Spleen (tissue), 11 donors: ENCODE measurements at regions not wholly inside any gene's neighbourhood (a gene's known extent, or its start where the extent isn't known, plus 50 kb on each side); places are given as distances from the start of the nearest gene placed in this dataset.

Experiments
- DNase-seq: peaks from one replicate; pipeline ENCODE4 v3.0.0-alpha.2; 2020
- H3K27ac ChIP-seq, 8 donors: fragments of 200-600 bp; sonication (generic) in 7 of 8; 1 replicate in 4 of 8; 2 replicates in 4 of 8; pipeline versions ENCODE4 v1.5.0 to v1.8.0; 2016 to 2021; ENCODE audit warnings: inconsistent platforms in 4 of 8, mild to moderate bottlenecking in 4 of 8, moderate library complexity in 1 of 8
- H3K27me3 ChIP-seq, 7 donors: fragments of 200-600 bp; sonication (generic) in 6 of 7; replicated peaks in 1 of 7; 1 replicate in 4 of 7; 2 replicates in 3 of 7; pipeline versions ENCODE4 v1.5.0 to v1.8.0; 2016 to 2021; ENCODE audit warnings: inconsistent platforms in 3 of 7, mild to moderate bottlenecking in 1 of 7
- H3K36me3 ChIP-seq, 6 donors: fragments of 200-600 bp; sonication (generic) in 5 of 6; 1 replicate in 4 of 6; 2 replicates in 2 of 6; pipeline versions ENCODE4 v1.5.0 to v1.8.0; 2016 to 2021; ENCODE audit warnings: inconsistent platforms in 2 of 6
- H3K4me1 ChIP-seq, 6 donors: fragments of 200-600 bp; sonication (generic) in 5 of 6; 1 replicate in 3 of 6; 2 replicates in 3 of 6; pipeline versions ENCODE4 v1.5.0 to v1.8.0; 2016 to 2021; ENCODE audit warnings: inconsistent platforms in 3 of 6
- H3K4me3 ChIP-seq, 8 donors: fragments of 200-600 bp; sonication (generic) in 7 of 8; 1 replicate in 4 of 8; 2 replicates in 4 of 8; pipeline versions ENCODE4 v1.5.0 to v1.8.0; 2016 to 2021; ENCODE audit warnings: inconsistent platforms in 4 of 8, mild to moderate bottlenecking in 4 of 8, moderate library complexity in 2 of 8
- H3K9me3 ChIP-seq, 8 donors: fragments of 200-600 bp; sonication (generic) in 7 of 8; 1 replicate in 4 of 8; 2 replicates in 4 of 8; pipeline versions ENCODE4 v1.5.0 to v1.8.0; 2016 to 2021; ENCODE audit warnings: inconsistent platforms in 4 of 8
- POLR2A ChIP-seq, 3 donors: fragments of 450-650 bp; IDR thresholded peaks; one replicate each; pipeline ENCODE4 v1.5.1; 2017; ENCODE audit warnings: antibody characterized with exemption in 3 of 3, mild to moderate bottlenecking in 1 of 3
- POLR2AphosphoS5 ChIP-seq, 3 donors: sonication (generic); formaldehyde crosslinking; IDR thresholded peaks; one replicate each; pipeline ENCODE4 v1.5.1; 2017; ENCODE audit warnings: antibody characterized with exemption in 3 of 3
- WGBS, 5 donors: extraction: QIAGEN DNeasy Blood & Tissue Kit in 3 of 5; methylation state at CpG; one replicate each; pipeline versions ENCODE4 v1.1.5 to v1.1.7; 2013 to 2018; 5-methylcytosine and 5-hydroxymethylcytosine counted together
- intact Hi-C: fragments of 100-400 bp; cut with DNase I; formaldehyde crosslinking; loops from one replicate; pipeline ENCODE4 v1.15.0; 2023; ENCODE audit warnings: low total_unique reads
- TF ChIP-seq, protein P1 (sequence below), 11 experiments: fragments of 200-600 bp in 7 of 11; fragments of 450-650 bp in 4 of 11; sonication (generic) in 4 of 11; IDR thresholded peaks in 8 of 11; conservative IDR thresholded peaks in 3 of 11; 1 replicate in 7 of 11; 2 replicates in 4 of 11; pipeline versions ENCODE4 v1.4.0 to v1.8.0; 2016 to 2021; ENCODE audit warnings: antibody characterized with exemption in 11 of 11, inconsistent platforms in 4 of 11, mild to moderate bottlenecking in 1 of 11
- donor health status: healthy with polysubstance abuse.
- donor health status: DM: no; HTN: no; CAD: no; lungs with moderate emphysema.
- donor health status: DM: no; HTN: no; CAD: no.
- donor health status: Bipolar disorder and iron deficiency.
- donor health status: healthy.
- donor health status: DM: no; HTN: no; CAD: no.
- donor health status: DM: yes; HTN: yes; CAD: no.

DNA sequence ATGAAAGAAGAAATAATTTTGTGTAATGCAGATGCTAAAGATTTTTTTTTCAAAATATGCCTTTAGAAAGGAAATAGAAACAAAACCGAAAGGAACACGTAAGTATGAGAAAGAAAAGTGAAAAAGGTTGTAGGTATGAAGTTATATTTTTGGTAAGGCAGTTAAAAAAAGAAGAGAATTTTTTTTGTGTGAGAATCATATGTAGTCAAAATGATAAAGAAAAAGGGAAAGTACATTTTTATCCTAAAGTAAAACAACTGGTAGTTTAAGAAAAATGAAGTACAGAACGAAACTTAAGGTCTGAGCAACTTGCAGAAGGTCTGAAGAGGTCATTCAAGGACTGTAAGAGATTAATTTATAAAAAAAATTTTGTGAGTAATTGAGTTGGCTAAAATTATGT, 164.0 kb upstream of the TRAM1L1 start:
- no peak overlapping the region for H3K4me3 ChIP-seq
- TF ChIP-seq POLR2AphosphoS5 (IDR thresholded peaks at IDR 0.05) (no peak), POLR2A (IDR thresholded peaks at IDR 0.05) (no peak)
- TF ChIP-seq, protein P1, sequence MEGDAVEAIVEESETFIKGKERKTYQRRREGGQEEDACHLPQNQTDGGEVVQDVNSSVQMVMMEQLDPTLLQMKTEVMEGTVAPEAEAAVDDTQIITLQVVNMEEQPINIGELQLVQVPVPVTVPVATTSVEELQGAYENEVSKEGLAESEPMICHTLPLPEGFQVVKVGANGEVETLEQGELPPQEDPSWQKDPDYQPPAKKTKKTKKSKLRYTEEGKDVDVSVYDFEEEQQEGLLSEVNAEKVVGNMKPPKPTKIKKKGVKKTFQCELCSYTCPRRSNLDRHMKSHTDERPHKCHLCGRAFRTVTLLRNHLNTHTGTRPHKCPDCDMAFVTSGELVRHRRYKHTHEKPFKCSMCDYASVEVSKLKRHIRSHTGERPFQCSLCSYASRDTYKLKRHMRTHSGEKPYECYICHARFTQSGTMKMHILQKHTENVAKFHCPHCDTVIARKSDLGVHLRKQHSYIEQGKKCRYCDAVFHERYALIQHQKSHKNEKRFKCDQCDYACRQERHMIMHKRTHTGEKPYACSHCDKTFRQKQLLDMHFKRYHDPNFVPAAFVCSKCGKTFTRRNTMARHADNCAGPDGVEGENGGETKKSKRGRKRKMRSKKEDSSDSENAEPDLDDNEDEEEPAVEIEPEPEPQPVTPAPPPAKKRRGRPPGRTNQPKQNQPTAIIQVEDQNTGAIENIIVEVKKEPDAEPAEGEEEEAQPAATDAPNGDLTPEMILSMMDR (IDR thresholded peaks at IDR 0.05 in 8 of 11, conservative IDR thresholded peaks at IDR 0.05 in 3 of 11) = no peak
- DNase-seq = no peak
- H3K27me3 ChIP-seq = no peaks in the 10 kb centered on the region
- intact Hi-C loops = no loop called here
- H3K4me1 ChIP-seq = no peaks in the 10 kb centered on the region
- H3K9me3 ChIP-seq = peaks cover 0 to 25% (median 16%) of the 10 kb centered on the region in 8 donors
- H3K27ac ChIP-seq = no peak overlapping the region
- WGBS, 5 donors = 70 to 78% (median 73%) methylated on average over 3 of the region's 3 CpGs
- H3K36me3 ChIP-seq = no peaks in the 10 kb centered on the region

DNA sequence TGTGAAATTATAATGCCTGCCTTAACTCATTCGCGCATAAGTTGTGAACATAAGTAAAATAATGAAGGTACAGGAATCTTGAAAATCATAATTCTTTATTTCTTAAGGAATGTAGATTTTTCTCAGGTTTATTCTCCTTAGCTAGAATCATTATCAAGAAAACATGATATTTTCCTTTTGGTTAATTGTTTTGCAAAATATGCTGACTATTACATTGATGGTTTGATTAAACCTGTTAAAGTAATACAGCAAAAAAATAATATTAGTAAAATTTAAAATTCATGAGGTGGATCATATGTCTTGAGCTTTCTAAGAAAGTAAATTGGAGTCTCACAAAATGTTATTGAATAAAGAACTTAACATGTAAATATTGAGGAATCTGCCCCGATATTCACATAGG, 178.7 kb upstream of the TRAM1L1 start:
- no peak overlapping the region for H3K27ac ChIP-seq
- no peak for DNase-seq
- TF ChIP-seq, protein P1 (IDR thresholded peaks at IDR 0.05 in 8 of 11, conservative IDR thresholded peaks at IDR 0.05 in 3 of 11) = no peak
- no peak for TF ChIP-seq POLR2A (IDR thresholded peaks at IDR 0.05)
- no peak for TF ChIP-seq POLR2AphosphoS5 (IDR thresholded peaks at IDR 0.05)
- H3K4me3 ChIP-seq = no peak overlapping the region
- no peaks in the 10 kb centered on the region for H3K27me3 ChIP-seq
- H3K4me1 ChIP-seq = no peaks in the 10 kb centered on the region
- no peaks in the 10 kb centered on the region for H3K36me3 ChIP-seq
- intact Hi-C loops = no loop called here
- H3K9me3 ChIP-seq = peaks cover 0 to 8% (median 0%) of the 10 kb centered on the region in 8 donors
- 78 to 99% (median 98%) methylated on average over 3 of the region's 3 CpGs for WGBS, 5 donors

DNA sequence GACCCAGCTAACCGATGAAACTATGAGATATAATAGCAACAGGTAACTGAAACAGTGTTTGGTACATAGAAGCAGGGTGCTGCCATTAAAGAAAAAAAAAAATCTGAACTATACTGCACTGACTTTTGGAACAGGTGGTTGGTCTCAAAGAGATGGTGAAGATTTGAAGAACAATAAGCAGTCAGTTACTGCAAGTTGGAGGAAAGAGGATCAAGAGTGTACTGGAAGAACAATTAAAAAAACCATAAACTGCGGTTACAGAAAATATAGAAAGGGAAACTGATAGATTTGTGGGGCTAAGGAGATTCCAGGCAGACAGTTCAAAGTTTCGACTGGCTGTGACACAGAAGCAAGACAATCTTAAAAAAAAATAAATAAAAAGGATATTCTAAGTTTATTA, 181.9 kb upstream of the TRAM1L1 start:
- no peak for DNase-seq
- no peak overlapping the region for H3K27ac ChIP-seq
- intact Hi-C loops = no loop called here
- 70 to 82% (median 73%) methylated on average over 3 of the region's 3 CpGs for WGBS, 5 donors
- no peaks in the 10 kb centered on the region for H3K27me3 ChIP-seq
- H3K9me3 ChIP-seq = peaks cover 0 to 8% (median 0%) of the 10 kb centered on the region in 8 donors
- TF ChIP-seq POLR2A (IDR thresholded peaks at IDR 0.05) = no peak
- TF ChIP-seq, protein P1 (IDR thresholded peaks at IDR 0.05 in 8 of 11, conservative IDR thresholded peaks at IDR 0.05 in 3 of 11) = no peak
- TF ChIP-seq POLR2AphosphoS5 (IDR thresholded peaks at IDR 0.05) = no peak
- no peak overlapping the region for H3K4me3 ChIP-seq
- H3K36me3 ChIP-seq = no peaks in the 10 kb centered on the region
- H3K4me1 ChIP-seq = no peaks in the 10 kb centered on the region

DNA sequence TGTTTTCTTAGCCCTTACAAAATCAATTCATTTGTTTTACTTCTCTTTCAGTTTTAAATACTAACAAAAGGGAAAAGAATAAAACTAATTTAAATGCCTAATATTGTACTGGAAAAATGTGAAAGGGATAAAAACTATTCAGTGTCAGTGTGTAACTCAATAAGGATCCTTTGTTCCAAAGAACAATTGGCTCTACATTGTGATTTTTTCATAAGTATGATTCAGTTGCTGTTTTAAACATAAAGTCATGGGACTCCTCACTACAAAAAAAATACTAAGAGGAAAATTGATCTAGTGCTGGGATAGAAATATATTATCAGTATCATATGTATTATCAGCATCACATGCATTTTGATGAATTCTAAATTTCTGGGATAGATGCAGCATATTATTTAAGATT, 199.4 kb upstream of the TRAM1L1 start:
- H3K27me3 ChIP-seq = no peaks in the 10 kb centered on the region
- H3K4me3 ChIP-seq = no peak overlapping the region
- intact Hi-C loops = no loop called here
- TF ChIP-seq POLR2AphosphoS5 (IDR thresholded peaks at IDR 0.05) (no peak), POLR2A (IDR thresholded peaks at IDR 0.05) (no peak)
- TF ChIP-seq, protein P1 (IDR thresholded peaks at IDR 0.05 in 8 of 11, conservative IDR thresholded peaks at IDR 0.05 in 3 of 11) = no peak
- H3K36me3 ChIP-seq = no peaks in the 10 kb centered on the region
- H3K27ac ChIP-seq = no peak overlapping the region
- no peak for DNase-seq
- no peaks in the 10 kb centered on the region for H3K4me1 ChIP-seq
- H3K9me3 ChIP-seq = peaks cover 0 to 4% (median 0%) of the 10 kb centered on the region in 8 donors
